Panc1 (cell line): ENCODE measurements at regions not wholly inside any gene's neighbourhood (a gene's known extent, or its start where the extent isn't known, plus 50 kb on each side); places are given as distances from the start of the nearest gene placed in this dataset.

ENCODE experiments used
- CTCF ChIP-seq: fragments of 450-650 bp; IDR thresholded peaks from 2 replicates; pipeline ENCODE4 v1.5.1; 2017; ENCODE audit warnings: mild to moderate bottlenecking
- POLR2AphosphoS5 ChIP-seq: IDR thresholded peaks from 2 replicates; pipeline ENCODE4 v1.6.1; 2012; ENCODE audit warnings: mild to moderate bottlenecking, low read depth, low read length, moderate library complexity
- REST ChIP-seq, 2 experiments: IDR thresholded peaks; 2 replicates each; pipeline ENCODE4 v1.6.1; 2011 to 2012; ENCODE audit warnings: low read depth in 2 of 2, control low read depth in 1 of 2, low read length in 1 of 2, mild to moderate bottlenecking in 1 of 2, moderate library complexity in 1 of 2; ENCODE audit not compliant: insufficient read depth in 1 of 2
- TCF7L2 ChIP-seq: IDR thresholded peaks from 2 replicates; pipeline ENCODE4 v1.6.1; 2011; ENCODE audit warnings: mild to moderate bottlenecking, low read depth, low read length, inconsistent platforms

DNA sequence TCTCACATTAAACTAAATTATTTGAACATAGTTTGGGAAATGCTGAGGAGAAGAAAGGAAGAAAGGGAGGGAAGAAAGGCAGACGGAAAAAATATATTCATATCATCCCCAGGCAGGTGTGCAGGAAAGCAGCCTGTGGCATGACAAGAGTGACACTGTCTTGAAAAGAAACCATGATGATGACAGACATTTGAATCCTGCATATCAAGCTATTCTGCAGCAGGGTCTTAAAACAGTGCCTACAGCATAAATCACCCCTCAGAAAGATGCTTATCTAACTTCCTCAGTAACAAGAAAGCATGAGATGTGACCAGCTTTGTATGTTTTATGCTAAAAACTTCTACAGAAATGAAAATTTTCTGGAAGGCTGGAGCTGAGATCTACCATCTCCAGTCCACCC lies 144.5 kb upstream of the GRM7 start:
- no peak for TF ChIP-seq REST (IDR thresholded peaks at IDR 0.05; ENCODE audit: insufficient read depth in 1 of 2, low read depth in 2 of 2, low read length in 1 of 2)
- no peak for TF ChIP-seq CTCF
- no peak for TF ChIP-seq POLR2AphosphoS5
- no peak for TF ChIP-seq TCF7L2
